ENCODE measurements at regions not wholly inside any gene's neighbourhood (a gene's known extent, or its start where the extent isn't known, plus 50 kb on each side); places are given as distances from the start of the nearest gene placed in this dataset.

GRCh38 chr6:132993738-132994137 is 179.4 kb downstream of the RPS12 start:
- no peak overlapping the region for H2AFZ ChIP-seq (replicated peaks; ENCODE audit: low read length, poor library complexity)
- no peak overlapping the region for H3K18ac ChIP-seq (ENCODE audit: low read depth, low read length)
- H3K4me1 ChIP-seq (ENCODE audit: control insufficient read depth, insufficient read depth, low read length), result peaks cover 2% of the 10 kb centered on the region; the same call in 1 of the 2 replicates
- no peak overlapping the region for H3K4me2 ChIP-seq (ENCODE audit: low read depth, low read length)
- H4K5ac ChIP-seq (ENCODE audit: low read depth, low read length), result no peak overlapping the region
- H3K4ac ChIP-seq (ENCODE audit: low read depth, low read length), result no peak overlapping the region
- H4K8ac ChIP-seq (ENCODE audit: low read depth in 2 of 2, low read length in 2 of 2), result no peak overlapping the region
- H3K9ac ChIP-seq (ENCODE audit: low read depth, low read length), result no peak overlapping the region
- H3K14ac ChIP-seq (replicated peaks; ENCODE audit: low read depth, low read length), result no peak overlapping the region
- TF ChIP-seq SMC3 (IDR thresholded peaks at IDR 0.05; ENCODE audit: low read depth, low read length), result no peak
- TF ChIP-seq MAZ (IDR thresholded peaks at IDR 0.05; ENCODE audit: borderline replicate concordance, low read depth, low read length), result no peak
- TF ChIP-seq USF2 (IDR thresholded peaks at IDR 0.05; ENCODE audit: low read depth, low read length), result no peak
- no peak for TF ChIP-seq RFX5 (IDR thresholded peaks at IDR 0.05; ENCODE audit: low read depth, low read length)
- TF ChIP-seq POLR2A (IDR thresholded peaks at IDR 0.05; ENCODE audit: low read depth, low read length), result no peak
- TF ChIP-seq ELK1 (IDR thresholded peaks at IDR 0.05; ENCODE audit: borderline replicate concordance, low read depth, low read length), result no peak
- TF ChIP-seq MAFK (IDR thresholded peaks at IDR 0.05; ENCODE audit: low read depth, low read length), result no peak
- TF ChIP-seq CHD1 (IDR thresholded peaks at IDR 0.05; ENCODE audit: low read depth, low read length), result no peak
- TF ChIP-seq RAD21 (IDR thresholded peaks at IDR 0.05; ENCODE audit: low read length), result no peak
- TF ChIP-seq MXI1 (IDR thresholded peaks at IDR 0.05; ENCODE audit: borderline replicate concordance, low read depth, low read length), result no peak
- no peak for TF ChIP-seq FOS (IDR thresholded peaks at IDR 0.05; ENCODE audit: low read depth, low read length)
- no peak for TF ChIP-seq RCOR1 (IDR thresholded peaks at IDR 0.05; ENCODE audit: insufficient replicate concordance, low read length)
- TF ChIP-seq NFE2L2 (IDR thresholded peaks at IDR 0.05; ENCODE audit: low read depth, low read length), result no peak
- TF ChIP-seq BHLHE40 (IDR thresholded peaks at IDR 0.05; ENCODE audit: low read depth, low read length), result no peak
- no peak for TF ChIP-seq CEBPB (IDR thresholded peaks at IDR 0.05; ENCODE audit: low read depth, low read length)
- no peak for TF ChIP-seq CTCF (conservative IDR thresholded peaks at IDR 0.05; ENCODE audit: low read depth, low read length)
- no peak overlapping the region for H4K91ac ChIP-seq (ENCODE audit: insufficient read depth, low read depth, low read length)
- H2AK5ac ChIP-seq (ENCODE audit: low read depth, low read length), result no peak overlapping the region
- no peaks in the 10 kb centered on the region for H3K27me3 ChIP-seq (ENCODE audit: control insufficient read depth, insufficient read depth, low read length)
- H3K9me3 ChIP-seq (ENCODE audit: control insufficient read depth, insufficient read depth, low read length), result 0 out of 2 replicates have a peak, but pooled peaks cover 2% of the 10 kb centered on the region
- H3K36me3 ChIP-seq (ENCODE audit: control insufficient read depth, insufficient read depth, low read length), result no peaks in the 10 kb centered on the region
- H3K27ac ChIP-seq (ENCODE audit: insufficient read depth, low read length), result no peak overlapping the region
- no peak overlapping the region for H2BK120ac ChIP-seq (ENCODE audit: low read depth, low read length)
- CTCF ChIA-PET, result no interaction called here
- H4K20me1 ChIP-seq (ENCODE audit: insufficient read depth, low read length), result no peaks in the 10 kb centered on the region
- H3K9me1 ChIP-seq (ENCODE audit: insufficient read depth, low read length), result no peaks in the 10 kb centered on the region
- H3K56ac ChIP-seq (ENCODE audit: extremely low read depth, insufficient read depth, low read length), result no peak overlapping the region
- no CpG with 5 or more reads among the region's 2 CpGs for WGBS, 2 experiments (ENCODE audit: extremely low coverage in 2 of 2, insufficient read length in 1 of 2)
- in situ Hi-C loops (cut with MboI; ENCODE audit: low sequenced_read_pairs) (no loop called here), intact Hi-C loops (cut with micrococcal nuclease) (no loop called here), dilution Hi-C loops (cut with HindIII; ENCODE audit: low sequenced_read_pairs, unreplicated experiment) (no loop called here)
- H3K4me3 ChIP-seq (ENCODE audit: insufficient read depth, low read depth, low read length), result no peak overlapping the region
- no peak overlapping the region for H2AK9ac ChIP-seq (replicated peaks; ENCODE audit: low read depth, low read length, poor library complexity)
- H2BK15ac ChIP-seq (ENCODE audit: low read depth, low read length), result no peak overlapping the region
- no peak overlapping the region for H2BK5ac ChIP-seq (ENCODE audit: low read depth, low read length, poor library complexity, severe bottlenecking)
- POLR2A ChIA-PET (ENCODE audit: unreplicated experiment), result no interaction called here
- H3K79me1 ChIP-seq (ENCODE audit: low read depth in 1 of 2, low read length in 2 of 2), result no peaks in the 10 kb centered on the region
- DNase-seq, result no peak
- BruUV-seq (replicated peaks), result no TSS peak
- H3K23ac ChIP-seq (ENCODE audit: low read depth, low read length), result no peak overlapping the region
- H2BK20ac ChIP-seq (ENCODE audit: low read depth, low read length), result no peak overlapping the region
- ATAC-seq (ENCODE audit: low read depth), result no peak

All from IMR-90 (cell line).